Stimulated activated naive CD8-positive, alpha-beta T cell treated with anti-CD3 and anti-CD28 coated beads, Interleukin-15, amount 100 ng/mL, for 72 hours (primary cell): ENCODE measurements at regions not wholly inside any gene's neighbourhood (a gene's known extent, or its start where the extent isn't known, plus 50 kb on each side); places are given as distances from the start of the nearest gene placed in this dataset.

Source experiments
- ATAC-seq: fragments of 150-1000 bp; cut with Tn5 transposase; 2 replicates; pipeline ENCODE4 v1.10.0; 2021; ENCODE audit warnings: mild to moderate bottlenecking, moderate library complexity
- DNase-seq, 2 donors: peaks; one replicate each; pipeline ENCODE4 v3.0.0; 2021 to 2022
- H3K27ac Mint-ChIP-seq, 2 donors: one replicate each; pipeline ENCODE4 v1.8.0; 2022; ENCODE audit warnings: mild to moderate bottlenecking in 2 of 2, mixed read lengths in 2 of 2, moderate library complexity in 2 of 2
- H3K27me3 Mint-ChIP-seq: one replicate; pipeline ENCODE4 v1.8.0; 2022; ENCODE audit warnings: mixed read lengths
- H3K4me1 Mint-ChIP-seq: one replicate; pipeline ENCODE4 v1.8.0; 2022; ENCODE audit warnings: mild to moderate bottlenecking, mixed read lengths
- H3K4me3 Mint-ChIP-seq, 2 donors: one replicate each; pipeline ENCODE4 v1.8.0; 2022; ENCODE audit warnings: mild to moderate bottlenecking in 2 of 2, mixed read lengths in 2 of 2, moderate library complexity in 1 of 2
- H3K9me3 Mint-ChIP-seq, 2 donors: one replicate each; pipeline ENCODE4 v1.8.0; 2022; ENCODE audit warnings: mixed read lengths in 2 of 2

- Mint-ChIP-seq H3K27me3 (peaks cover 9% of the 10 kb centered on the region), H3K4me3 (no peak overlapping the region), H3K4me1 (no peaks in the 10 kb centered on the region), H3K27ac (no peak overlapping the region), H3K9me3 (peaks cover 4 to 12% of the 10 kb centered on the region in 2 donors)
- ATAC-seq (no peak), DNase-seq (no peak)
These were observed 81.0 kb upstream of the TRIO start for GRCh38 chr5:14062178-14062577.

DNA sequence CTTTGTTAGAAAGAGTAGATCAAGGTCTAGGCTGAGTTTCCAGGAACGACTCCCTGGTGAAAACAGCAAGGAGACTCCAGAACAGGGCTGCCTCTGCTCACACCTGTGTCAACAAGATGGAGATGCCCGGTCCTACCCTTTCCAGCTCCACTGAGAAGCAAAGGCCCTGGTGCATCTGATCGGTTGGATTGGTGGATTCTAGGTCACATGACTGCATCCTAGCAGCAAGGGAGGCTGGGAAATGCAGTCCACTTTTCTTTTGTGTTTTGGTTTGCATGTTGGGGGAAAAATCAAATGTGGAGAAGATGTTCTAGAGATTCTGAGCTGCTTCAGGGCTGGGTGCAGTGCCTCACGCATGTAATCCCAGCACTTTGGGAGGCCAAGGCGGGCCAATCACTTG, 82.0 kb upstream of the TRIO start:
- Mint-ChIP-seq H3K4me1 (no peaks in the 10 kb centered on the region), H3K4me3 (no peak overlapping the region), H3K27me3 (peaks cover 9% of the 10 kb centered on the region), H3K27ac (no peak overlapping the region), H3K9me3 (peaks cover 4 to 12% of the 10 kb centered on the region in 2 donors)
- ATAC-seq (no peak), DNase-seq (no peak)

- H3K27ac Mint-ChIP-seq: no peak overlapping the region
- peaks cover 4 to 12% of the 10 kb centered on the region in 2 donors for H3K9me3 Mint-ChIP-seq
- no peaks in the 10 kb centered on the region for H3K4me1 Mint-ChIP-seq
- ATAC-seq: no peak
- peaks cover 9% of the 10 kb centered on the region for H3K27me3 Mint-ChIP-seq
- no peak for DNase-seq
- H3K4me3 Mint-ChIP-seq: no peak overlapping the region
These were observed 82.9 kb upstream of the TRIO start for GRCh38 chr5:14060218-14060617.

DNA sequence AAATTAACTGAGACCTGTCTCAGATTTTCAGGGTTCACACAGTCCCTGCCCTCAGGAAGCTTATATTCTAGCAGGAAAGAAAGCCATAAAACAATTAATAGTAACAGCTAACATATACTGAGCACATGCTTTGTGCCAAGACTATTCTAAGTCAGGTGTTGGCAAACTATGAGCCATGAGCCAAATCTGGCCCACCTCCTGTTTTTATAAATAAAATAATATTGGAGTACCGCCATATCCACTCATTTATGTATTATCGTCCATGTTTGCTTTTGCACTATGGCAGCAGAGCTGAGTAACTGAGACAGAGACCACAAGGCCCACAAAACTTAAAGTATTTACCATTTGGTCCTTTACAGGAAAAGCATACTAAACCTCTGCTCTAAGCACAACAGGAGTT, 83.3 kb upstream of the TRIO start:
- Mint-ChIP-seq H3K27me3 (peaks cover 9% of the 10 kb centered on the region), H3K9me3 (peaks cover 4 to 12% of the 10 kb centered on the region in 2 donors), H3K4me1 (no peaks in the 10 kb centered on the region), H3K4me3 (no peak overlapping the region), H3K27ac (no peak overlapping the region)
- ATAC-seq (no peak), DNase-seq (no peak)

DNA sequence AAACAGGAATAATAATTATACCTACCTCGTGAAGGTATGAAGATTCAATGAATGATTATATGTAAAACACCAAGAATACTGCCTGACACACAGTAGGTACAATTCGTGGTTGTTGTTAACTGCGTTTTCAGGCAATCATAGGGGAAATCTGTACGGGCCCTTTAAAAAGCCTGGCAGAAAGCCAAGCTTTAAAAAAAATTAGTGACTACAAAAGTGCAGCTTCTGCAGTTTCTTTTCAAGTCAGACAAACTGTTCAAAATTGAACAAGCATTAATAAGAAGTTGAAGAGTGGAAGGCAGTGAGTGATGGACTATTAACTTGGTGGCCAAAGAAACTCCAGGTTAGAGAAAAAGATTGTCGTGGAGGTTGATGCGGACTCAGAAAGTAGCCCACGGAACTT, 85.9 kb upstream of the TRIO start:
- Mint-ChIP-seq H3K27me3 (peaks cover 9% of the 10 kb centered on the region), H3K9me3 (peaks cover 4 to 12% of the 10 kb centered on the region in 2 donors), H3K4me3 (no peak overlapping the region), H3K27ac (no peak overlapping the region), H3K4me1 (no peaks in the 10 kb centered on the region)
- no peak for DNase-seq
- ATAC-seq: no peak

DNA sequence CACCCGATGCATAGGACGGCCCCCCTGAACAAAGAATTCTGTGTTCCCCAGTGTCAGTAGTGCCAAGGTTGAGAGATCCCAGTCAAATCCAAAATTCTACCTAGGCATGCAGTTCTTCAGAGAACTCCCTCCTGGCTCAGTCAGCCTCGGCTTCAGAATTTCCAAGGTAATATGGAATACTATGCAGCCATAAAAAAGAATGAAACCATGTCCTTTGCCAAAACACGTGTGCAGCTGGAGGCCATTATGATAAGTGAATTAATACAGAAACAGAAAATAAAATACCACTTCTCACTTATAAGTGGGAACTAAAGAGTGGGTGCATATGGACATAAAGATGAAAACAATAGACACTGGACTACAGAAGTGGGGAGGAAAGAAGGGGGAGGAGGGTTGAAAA, 87.1 kb upstream of the TRIO start:
- Mint-ChIP-seq H3K27ac (no peak overlapping the region), H3K27me3 (peaks cover 3% of the 10 kb centered on the region), H3K9me3 (peaks cover 4 to 8% of the 10 kb centered on the region in 2 donors), H3K4me3 (no peak overlapping the region), H3K4me1 (no peaks in the 10 kb centered on the region)
- ATAC-seq (no peak), DNase-seq (no peak)

DNA sequence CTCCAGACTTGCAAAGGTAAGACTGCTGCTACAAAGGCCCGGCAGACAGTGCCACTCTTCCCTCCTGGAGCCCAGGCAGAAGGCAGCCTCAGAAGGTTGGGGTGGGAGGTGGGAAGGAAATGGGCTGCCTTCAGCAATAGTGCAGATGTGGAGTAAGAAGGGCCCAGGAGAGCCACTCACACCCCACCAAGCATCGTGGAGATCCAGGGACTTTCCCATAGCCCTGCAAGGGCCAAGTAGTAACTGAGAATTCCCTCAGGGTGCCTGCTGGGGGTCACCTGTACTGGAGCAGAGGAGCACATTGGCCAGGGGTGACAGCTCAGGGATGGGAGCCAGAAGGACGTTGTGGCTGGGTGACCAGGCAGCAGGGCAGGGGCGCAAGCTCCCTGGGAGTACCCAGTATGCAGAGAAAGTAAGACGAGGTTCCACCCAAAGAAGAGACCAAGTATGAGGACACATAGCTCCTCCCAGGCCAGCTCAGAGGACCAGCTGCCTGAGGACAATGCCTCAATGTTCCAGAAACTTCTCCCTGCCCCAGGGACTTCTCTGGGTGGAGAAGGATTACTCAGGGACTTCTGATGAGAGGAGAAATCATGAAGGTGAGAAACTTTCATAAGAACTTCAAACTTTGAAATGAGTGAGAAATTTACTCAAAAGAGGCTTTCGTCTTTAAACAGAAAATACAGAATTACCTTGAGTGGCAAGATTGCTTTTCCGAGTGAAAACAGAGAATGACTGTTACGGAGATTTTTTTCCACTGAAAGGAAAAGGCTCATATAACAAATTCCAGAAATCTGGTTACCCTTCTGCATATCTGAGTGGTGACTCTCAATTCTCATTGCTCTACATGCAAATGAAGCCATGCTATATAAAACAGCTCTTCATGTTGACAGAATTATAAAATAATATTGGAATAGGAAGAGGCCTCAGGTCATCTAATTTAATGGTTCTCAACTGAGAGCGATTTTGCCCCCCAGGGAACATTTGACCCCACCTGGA, 87.9 kb upstream of the TRIO start:
- no peaks in the 10 kb centered on the region for H3K4me1 Mint-ChIP-seq
- no peak for ATAC-seq
- H3K4me3 Mint-ChIP-seq: no peak overlapping the region
- H3K9me3 Mint-ChIP-seq: peaks cover 0 to 4% of the 10 kb centered on the region in 2 donors
- no peak overlapping the region for H3K27ac Mint-ChIP-seq
- no peaks in the 10 kb centered on the region for H3K27me3 Mint-ChIP-seq
- no peak for DNase-seq

DNA sequence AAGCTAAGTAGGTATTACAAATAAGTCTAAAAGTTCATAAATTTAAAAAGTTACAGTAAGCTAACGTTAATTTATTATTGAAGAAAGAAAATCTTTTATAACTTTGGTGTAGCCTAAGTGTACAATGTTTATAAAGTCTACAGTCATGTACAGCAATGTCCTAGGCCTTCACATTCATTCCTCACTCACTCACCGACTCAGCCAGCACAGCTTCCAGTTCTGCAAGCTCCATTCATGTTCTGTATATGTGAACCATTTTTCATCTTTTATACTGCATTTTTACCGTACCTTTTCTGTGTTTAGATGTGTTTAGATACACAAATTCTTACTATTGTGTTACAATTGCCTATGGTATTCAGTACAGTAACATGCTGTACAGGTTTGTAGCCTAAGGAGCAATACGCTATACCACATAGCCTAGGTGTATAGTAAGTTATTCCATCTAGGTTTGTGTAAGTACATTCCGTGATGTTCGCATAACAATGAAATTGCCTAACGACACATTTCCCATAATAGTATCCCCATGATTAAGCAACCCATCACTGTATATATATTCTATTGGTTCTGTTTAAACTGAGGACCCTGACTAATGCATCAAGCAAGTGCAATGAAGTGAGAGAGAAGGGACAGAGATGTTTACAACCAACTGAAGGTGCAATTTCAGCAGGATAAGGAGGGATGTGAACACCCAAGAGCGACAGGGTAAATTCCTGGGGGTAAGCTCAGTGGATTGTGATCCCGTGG, 88.9 kb upstream of the TRIO start:
- Mint-ChIP-seq H3K9me3 (no peaks in the 10 kb centered on the region), H3K27ac (no peak overlapping the region), H3K4me3 (no peak overlapping the region), H3K27me3 (no peaks in the 10 kb centered on the region), H3K4me1 (no peaks in the 10 kb centered on the region)
- DNase-seq (no peak), ATAC-seq (no peak)

DNA sequence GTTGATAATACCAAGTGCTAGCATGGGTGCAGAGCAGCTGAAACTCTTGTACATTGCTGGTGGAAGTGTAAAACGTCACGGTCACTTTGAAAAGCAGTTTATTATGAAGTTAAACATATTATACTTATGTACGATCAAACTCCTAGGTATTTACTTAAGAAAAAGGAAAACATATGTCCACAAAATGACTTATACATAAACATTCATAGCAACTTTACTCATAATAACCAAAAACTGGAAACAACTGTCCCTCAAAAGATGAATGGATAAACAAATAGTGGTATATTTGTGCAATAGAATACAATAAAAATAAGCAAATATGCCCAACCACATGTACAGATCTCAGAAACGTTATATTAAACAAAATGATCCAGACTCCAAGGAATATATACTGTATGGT, 92.3 kb upstream of the TRIO start:
- H3K9me3 Mint-ChIP-seq: no peaks in the 10 kb centered on the region
- H3K27ac Mint-ChIP-seq: no peak overlapping the region
- H3K4me1 Mint-ChIP-seq: no peaks in the 10 kb centered on the region
- H3K27me3 Mint-ChIP-seq: peaks cover 6% of the 10 kb centered on the region
- DNase-seq (no peak), ATAC-seq (no peak)
- no peak overlapping the region for H3K4me3 Mint-ChIP-seq

- Mint-ChIP-seq H3K27me3 (peaks cover 8% of the 10 kb centered on the region), H3K9me3 (no peaks in the 10 kb centered on the region), H3K4me1 (no peaks in the 10 kb centered on the region), H3K4me3 (no peak overlapping the region), H3K27ac (no peak overlapping the region)
- no peak for ATAC-seq
- no peak for DNase-seq
These were observed 94.7 kb upstream of the TRIO start for GRCh38 chr5:14048434-14048833.

GRCh38 chr5:14041528-14042192, 97.2 kb upstream of the DNAH5 start:
- Mint-ChIP-seq H3K27me3 (peaks cover 38% of the 10 kb centered on the region), H3K9me3 (no peaks in the 10 kb centered on the region), H3K4me3 (no peak overlapping the region), H3K27ac (no peak overlapping the region), H3K4me1 (no peaks in the 10 kb centered on the region)
- DNase-seq (no peak), ATAC-seq (no peak)

DNA sequence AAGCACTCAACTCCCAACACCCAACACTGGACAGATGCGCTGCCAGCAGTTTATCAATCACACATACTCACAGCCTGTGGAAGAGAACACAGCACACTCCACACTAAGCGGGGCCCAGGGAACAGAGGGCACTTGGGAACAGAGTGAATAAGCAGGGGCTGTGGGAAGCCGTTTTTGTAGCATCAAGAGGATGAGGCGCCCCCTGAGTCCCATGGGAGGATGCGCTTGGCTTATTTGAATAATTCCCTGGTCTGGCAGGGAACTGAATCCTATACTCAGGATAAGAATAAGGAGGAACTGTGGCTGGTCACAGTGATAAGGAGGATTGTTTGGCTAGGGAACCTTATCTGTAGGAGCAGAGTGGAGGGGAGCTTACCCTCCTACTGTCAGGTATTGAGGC, 96.1 kb upstream of the DNAH5 start:
- Mint-ChIP-seq H3K9me3 (no peaks in the 10 kb centered on the region), H3K27me3 (peaks cover 32% of the 10 kb centered on the region), H3K4me3 (no peak overlapping the region), H3K27ac (peak overlapping the region in 1 of 2 donors; percentile 63), H3K4me1 (no peaks in the 10 kb centered on the region)
- peak; percentile 18 for ATAC-seq
- no peak for DNase-seq

DNA sequence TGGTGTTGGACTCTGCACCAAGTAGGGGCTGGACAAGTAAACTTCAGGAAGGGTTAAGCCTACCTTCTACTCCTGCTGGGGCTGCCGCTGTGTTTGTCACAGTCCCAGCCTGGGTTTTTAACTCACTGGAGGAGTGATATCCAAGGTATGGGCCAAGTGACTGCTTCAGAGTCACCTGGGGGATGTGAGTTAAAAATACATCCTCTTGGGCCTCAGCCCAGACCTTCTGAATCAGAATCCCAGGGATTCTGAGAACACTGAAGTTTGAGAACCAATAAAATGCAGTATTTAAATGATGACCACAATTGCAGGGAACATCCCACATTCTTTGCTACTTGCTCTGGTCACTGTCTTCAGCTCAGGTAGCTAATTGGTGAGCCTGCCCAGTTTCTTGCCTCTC, 95.1 kb upstream of the DNAH5 start:
- no peak for ATAC-seq
- DNase-seq: no peak
- H3K4me3 Mint-ChIP-seq: no peak overlapping the region

DNA sequence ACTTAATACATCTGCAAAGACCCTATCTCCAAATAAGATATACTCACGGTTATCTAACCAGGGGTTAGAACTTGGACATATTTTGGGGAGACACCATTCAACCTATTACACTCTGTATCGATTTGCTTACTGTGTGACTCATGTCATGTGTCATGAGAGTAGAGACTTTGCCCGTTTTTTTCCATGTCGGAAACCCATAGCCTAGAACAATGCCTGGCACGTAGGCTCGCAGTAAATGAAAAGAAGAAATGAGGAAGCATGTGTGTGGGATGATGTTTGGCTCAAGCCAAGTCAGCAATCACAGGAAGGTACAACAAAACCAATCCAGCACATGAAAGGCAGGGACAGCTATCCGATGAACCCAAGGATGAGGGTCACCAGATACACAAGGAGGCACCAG, 94.6 kb upstream of the DNAH5 start:
- Mint-ChIP-seq H3K4me1 (no peaks in the 10 kb centered on the region), H3K4me3 (no peak overlapping the region), H3K27ac (no peak overlapping the region), H3K27me3 (peaks cover 46% of the 10 kb centered on the region), H3K9me3 (peaks cover 0 to 6% of the 10 kb centered on the region in 2 donors)
- DNase-seq (no peak), ATAC-seq (no peak)

More for the DNA sequence above, 95.1 kb upstream of the DNAH5 start:
- peaks cover 41% of the 10 kb centered on the region for H3K27me3 Mint-ChIP-seq
- no peak overlapping the region for H3K27ac Mint-ChIP-seq
- peaks cover 0 to under 1% of the 10 kb centered on the region in 2 donors for H3K9me3 Mint-ChIP-seq
- no peaks in the 10 kb centered on the region for H3K4me1 Mint-ChIP-seq

DNA sequence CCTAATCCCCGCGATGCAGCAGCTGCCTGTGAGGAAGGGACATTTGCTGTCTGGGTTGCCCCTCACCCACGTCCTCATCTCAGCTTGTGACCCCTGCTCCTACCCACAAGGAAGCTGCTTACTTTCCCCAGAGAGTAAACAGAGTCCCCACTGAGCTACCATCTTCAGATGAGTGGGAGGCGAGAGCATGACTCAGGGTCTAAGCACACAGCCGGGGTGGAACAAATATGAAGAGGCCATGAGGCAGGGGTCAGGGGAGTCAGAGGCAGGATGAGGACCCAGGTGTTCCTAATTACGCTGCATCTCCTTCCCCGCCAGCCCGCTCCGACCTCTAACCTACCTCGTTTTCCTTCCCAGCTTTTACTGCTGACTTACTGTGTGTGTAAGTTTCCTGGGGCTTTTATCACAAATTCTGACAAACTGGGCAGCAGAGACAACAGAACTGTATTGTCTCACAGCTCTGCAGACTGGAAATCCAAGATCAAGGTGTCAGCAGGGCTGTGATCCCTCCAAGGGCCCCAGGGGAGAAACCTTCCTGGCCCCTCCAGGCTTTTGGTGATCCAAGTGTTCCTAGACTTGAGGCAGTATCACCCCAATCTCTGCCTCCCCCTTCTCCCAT, 94.0 kb upstream of the DNAH5 start:
- Mint-ChIP-seq H3K4me3 (no peak overlapping the region), H3K4me1 (no peaks in the 10 kb centered on the region), H3K27me3 (peaks cover 49% of the 10 kb centered on the region), H3K9me3 (peaks cover 0 to 7% of the 10 kb centered on the region in 2 donors), H3K27ac (no peak overlapping the region)
- ATAC-seq: no peak
- DNase-seq: no peak
